Stimulated activated naive CD8-positive, alpha-beta T cell treated with anti-CD3 and anti-CD28 coated beads, Interleukin-15, Interleukin-2, amounts not matched to agents 100 ng/mL and 50 ng/mL, for 24 hours (primary cell): ENCODE measurements at regions not wholly inside any gene's neighbourhood (a gene's known extent, or its start where the extent isn't known, plus 50 kb on each side); places are given as distances from the start of the nearest gene placed in this dataset.
"Not testable (repeated sequence)": the region's sequence is repeated elsewhere in the genome, so short reads cannot be mapped to it uniquely, and the experiment has no call there.

Source experiments
- H3K27ac Mint-ChIP-seq: one replicate; pipeline ENCODE4 v1.8.0; 2021; ENCODE audit warnings: mild to moderate bottlenecking, mixed read lengths
- H3K27me3 Mint-ChIP-seq: one replicate; pipeline ENCODE4 v1.8.0; 2021; ENCODE audit warnings: mixed read lengths
- H3K36me3 Mint-ChIP-seq: one replicate; pipeline ENCODE4 v1.8.0; 2021; ENCODE audit warnings: low read depth, mixed read lengths
- H3K4me1 Mint-ChIP-seq: one replicate; pipeline ENCODE4 v1.8.0; 2021; ENCODE audit warnings: low read depth, mixed read lengths
- H3K4me3 Mint-ChIP-seq: one replicate; pipeline ENCODE4 v1.8.0; 2021; ENCODE audit warnings: mild to moderate bottlenecking, mixed read lengths
- H3K9me3 Mint-ChIP-seq: one replicate; pipeline ENCODE4 v1.8.0; 2021; ENCODE audit warnings: mixed read lengths

DNA sequence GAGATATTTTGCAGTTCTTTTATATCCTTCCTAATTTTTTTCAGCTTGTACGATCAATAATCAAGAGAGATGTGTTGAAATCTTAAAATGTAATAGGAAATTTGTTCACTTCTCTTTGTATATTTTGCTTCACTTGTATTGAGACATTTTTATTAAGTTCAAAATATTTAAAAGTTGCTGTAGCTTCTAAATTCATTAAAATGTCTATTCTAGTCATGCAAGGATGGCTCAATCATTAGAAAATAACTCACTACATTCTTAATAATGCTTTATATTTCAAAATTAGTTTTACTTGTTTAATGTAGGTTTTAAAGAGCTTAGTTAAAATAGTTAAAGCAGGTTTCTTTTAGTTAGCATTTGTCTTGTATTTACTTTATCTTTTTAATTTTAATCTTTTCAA is 308.4 kb downstream of the CYRIA start:
- no peaks in the 10 kb centered on the region for H3K36me3 Mint-ChIP-seq
- H3K27me3 Mint-ChIP-seq: no peaks in the 10 kb centered on the region
- no peak overlapping the region for H3K4me3 Mint-ChIP-seq
- no peaks in the 10 kb centered on the region for H3K4me1 Mint-ChIP-seq
- no peaks in the 10 kb centered on the region for H3K9me3 Mint-ChIP-seq
- no peak overlapping the region for H3K27ac Mint-ChIP-seq

DNA sequence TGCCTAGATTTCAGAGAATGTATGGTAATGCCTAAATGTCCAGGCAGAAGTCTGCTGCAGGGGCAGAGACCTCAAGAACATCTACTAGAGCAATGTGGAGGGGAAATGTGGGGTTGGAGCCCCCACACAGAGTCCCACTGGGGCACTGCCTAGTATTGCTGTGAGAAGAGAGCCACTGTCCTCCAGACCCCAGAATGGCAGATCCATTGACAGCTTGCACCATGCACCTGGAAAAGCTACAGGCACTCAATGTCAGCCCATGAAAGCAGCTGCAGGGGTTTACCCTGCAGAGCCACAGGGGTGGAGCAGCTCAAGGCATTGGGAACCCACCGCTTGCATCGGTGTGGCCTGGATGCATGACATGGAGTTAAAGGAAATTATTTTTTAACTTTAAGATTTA is 314.1 kb downstream of the CYRIA start:
- no peak overlapping the region for H3K4me3 Mint-ChIP-seq
- H3K27ac Mint-ChIP-seq: no peak overlapping the region
- H3K4me1 Mint-ChIP-seq: no peaks in the 10 kb centered on the region
- H3K9me3 Mint-ChIP-seq: peaks cover 4% of the 10 kb centered on the region
- no peaks in the 10 kb centered on the region for H3K27me3 Mint-ChIP-seq
- no peaks in the 10 kb centered on the region for H3K36me3 Mint-ChIP-seq

DNA sequence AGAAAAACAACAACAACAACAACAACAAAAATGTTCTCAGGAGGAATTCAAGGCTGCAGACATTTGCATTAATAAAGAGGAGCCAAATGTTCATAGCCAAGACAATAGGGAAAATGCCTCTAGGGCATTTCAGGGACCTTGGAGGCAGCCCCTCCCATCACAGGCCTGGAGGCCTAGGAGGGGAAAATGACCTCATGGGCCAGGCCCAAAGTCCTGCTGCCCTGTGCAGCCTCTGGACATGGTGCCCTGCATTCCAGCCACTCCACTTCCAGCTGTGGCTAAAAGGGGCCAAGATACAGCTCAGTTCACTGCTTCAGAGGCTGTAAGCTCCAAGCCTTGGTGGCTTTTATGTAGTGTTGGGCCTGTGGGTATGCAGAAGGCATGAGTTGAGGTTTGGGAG is 314.5 kb downstream of the CYRIA start:
- Mint-ChIP-seq H3K36me3 (no peaks in the 10 kb centered on the region), H3K27ac (no peak overlapping the region), H3K4me1 (no peaks in the 10 kb centered on the region)

DNA sequence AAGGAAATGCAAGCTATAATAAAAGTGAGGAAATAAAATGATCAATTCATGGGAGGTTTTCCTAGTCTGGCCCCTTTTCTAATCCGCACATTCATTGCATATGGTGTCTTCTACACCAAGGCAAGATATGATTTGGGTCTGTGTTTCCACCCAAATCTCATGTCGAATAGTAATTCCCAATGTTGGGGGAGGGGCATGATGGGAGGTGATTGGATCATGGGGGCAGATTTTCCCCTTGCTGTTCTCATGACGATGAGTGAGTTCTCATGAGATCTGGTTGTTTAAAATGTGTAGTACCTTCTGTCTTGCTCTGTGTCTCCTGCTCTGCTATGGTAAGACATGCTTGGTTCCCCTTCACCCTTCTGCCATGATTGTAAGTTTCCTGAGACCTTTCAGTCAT is 315.4 kb downstream of the CYRIA start:
- Mint-ChIP-seq H3K9me3 (peaks cover 4% of the 10 kb centered on the region), H3K4me3 (no peak overlapping the region), H3K27ac (no peak overlapping the region), H3K4me1 (no peaks in the 10 kb centered on the region), H3K27me3 (no peaks in the 10 kb centered on the region), H3K36me3 (no peaks in the 10 kb centered on the region)

More for the DNA sequence above, 314.5 kb downstream of the CYRIA start:
- Mint-ChIP-seq H3K9me3 (peaks cover 4% of the 10 kb centered on the region), H3K4me3 (no peak overlapping the region), H3K27me3 (no peaks in the 10 kb centered on the region)

DNA sequence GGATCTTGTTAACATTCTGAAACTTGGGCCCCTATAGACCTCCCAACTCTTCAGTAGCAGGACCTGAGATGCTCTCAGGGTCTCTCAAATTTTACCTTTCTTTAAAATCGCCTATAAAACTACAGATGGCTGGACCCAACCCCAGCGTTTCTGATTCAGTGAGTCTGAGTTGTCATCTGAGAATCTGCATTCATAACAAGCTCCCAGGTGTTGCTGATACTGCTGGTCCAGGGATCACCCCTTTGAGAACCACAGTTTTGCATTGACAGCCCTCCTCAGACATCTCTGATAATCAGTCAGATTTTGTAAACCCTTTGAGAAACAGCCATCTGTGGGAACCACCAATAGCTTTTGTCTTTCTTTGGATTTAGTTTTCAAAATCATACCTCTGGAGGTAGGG is 315.8 kb downstream of the CYRIA start:
- H3K27ac Mint-ChIP-seq: no peak overlapping the region
- H3K36me3 Mint-ChIP-seq: no peaks in the 10 kb centered on the region
- H3K4me3 Mint-ChIP-seq: no peak overlapping the region
- H3K4me1 Mint-ChIP-seq: no peaks in the 10 kb centered on the region
- H3K27me3 Mint-ChIP-seq: no peaks in the 10 kb centered on the region
- H3K9me3 Mint-ChIP-seq: peaks cover 4% of the 10 kb centered on the region

DNA sequence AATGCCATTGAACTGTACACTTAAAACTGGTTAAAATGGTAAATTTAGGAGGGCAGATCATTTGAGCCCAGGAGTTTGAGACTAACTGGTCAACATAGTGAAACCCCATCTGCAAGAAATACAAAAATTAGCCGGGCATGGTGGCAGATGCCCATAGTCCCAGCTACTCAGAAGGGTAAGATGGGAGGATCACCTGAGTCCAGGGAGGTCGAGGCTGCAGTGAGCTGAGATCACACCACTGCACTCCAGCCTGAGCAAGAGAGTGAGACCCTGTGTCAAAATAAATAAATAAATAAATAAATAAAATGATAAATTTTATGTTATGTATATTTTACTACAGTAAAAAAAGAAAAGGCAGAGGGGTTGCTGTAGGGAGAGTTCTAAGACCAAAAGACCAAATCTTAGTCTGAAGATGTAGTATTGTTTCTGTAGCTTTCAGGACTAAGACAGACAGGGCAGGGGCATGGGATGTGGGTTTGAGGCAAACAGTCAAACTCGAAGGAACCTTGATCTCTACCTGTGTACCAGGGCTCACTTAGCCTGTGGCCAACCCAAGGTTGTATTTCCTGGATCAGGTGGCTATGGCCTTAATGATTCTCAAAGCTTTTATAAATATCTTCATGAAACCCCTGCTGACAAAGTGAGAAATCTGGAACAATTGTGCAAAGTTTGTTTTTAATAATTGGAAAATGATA is 316.7 kb downstream of the CYRIA start:
- Mint-ChIP-seq H3K9me3 (peaks cover 4% of the 10 kb centered on the region), H3K4me3 (no peak overlapping the region), H3K27me3 (no peaks in the 10 kb centered on the region), H3K4me1 (no peaks in the 10 kb centered on the region), H3K27ac (no peak overlapping the region), H3K36me3 (no peaks in the 10 kb centered on the region)

DNA sequence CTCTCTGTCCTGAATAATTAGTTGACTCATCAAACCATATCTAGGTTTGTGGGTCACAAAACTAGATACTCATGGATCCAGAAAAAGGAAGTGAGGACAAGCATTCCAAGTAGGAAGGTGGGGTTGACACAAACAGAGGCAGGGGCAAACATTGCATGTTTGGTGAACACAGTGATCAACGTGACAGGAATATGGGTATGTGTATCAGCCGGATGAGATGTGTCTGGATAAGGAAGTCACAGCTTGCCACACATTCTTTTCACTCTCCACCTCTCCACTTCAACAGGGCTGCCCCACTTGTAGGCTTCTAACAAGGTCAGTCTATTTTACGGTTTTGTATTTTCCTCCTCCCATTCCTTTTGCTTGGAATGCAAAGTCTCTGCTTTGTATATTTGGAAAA is 319.0 kb downstream of the CYRIA start:
- H3K4me1 Mint-ChIP-seq: no peaks in the 10 kb centered on the region
- H3K36me3 Mint-ChIP-seq: no peaks in the 10 kb centered on the region
- no peak overlapping the region for H3K4me3 Mint-ChIP-seq
- H3K27me3 Mint-ChIP-seq: no peaks in the 10 kb centered on the region
- peaks cover 5% of the 10 kb centered on the region for H3K9me3 Mint-ChIP-seq
- H3K27ac Mint-ChIP-seq: no peak overlapping the region

DNA sequence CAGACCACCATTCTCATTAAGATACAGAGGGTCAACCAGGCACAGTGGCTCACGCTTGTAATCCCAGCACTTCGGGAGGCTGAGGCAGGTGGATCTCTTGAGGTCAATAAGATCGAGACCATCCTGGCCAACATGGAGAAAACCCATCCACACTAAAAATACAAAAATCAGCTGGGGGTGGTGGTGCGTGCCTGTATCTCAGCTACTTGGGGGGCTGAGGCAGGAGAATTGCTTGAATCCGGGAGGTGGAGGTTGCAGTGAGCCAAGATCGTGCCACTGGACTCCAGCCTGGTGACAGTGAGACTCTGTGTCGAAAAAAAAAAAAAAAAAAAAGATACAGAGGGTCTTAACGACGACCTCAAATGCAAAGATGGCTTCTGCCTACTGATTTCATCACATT is 320.4 kb downstream of the CYRIA start:
- H3K4me1 Mint-ChIP-seq, H3K27me3 Mint-ChIP-seq, H3K27ac Mint-ChIP-seq, H3K36me3 Mint-ChIP-seq, H3K9me3 Mint-ChIP-seq, H3K4me3 Mint-ChIP-seq: not testable (repeated sequence)

DNA sequence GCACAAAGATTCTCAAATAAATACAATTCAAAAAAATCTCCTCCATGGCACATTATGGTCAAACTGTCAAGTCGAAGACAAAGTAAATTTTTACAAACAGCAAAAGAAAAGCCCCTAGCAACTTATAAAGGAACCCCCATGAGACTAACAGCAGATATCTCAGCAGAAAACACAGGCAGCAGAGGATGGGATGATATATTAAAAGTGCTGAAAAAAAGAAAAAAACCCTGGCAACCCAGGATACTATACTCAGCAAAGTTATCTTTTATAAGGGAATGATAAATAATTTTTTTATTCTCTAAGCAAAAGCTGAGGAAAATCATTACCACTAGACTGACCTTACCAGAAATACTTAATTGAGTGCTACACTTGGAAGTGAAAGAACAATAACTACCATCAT is 326.4 kb downstream of the CYRIA start:
- Mint-ChIP-seq H3K27ac (no peak overlapping the region), H3K9me3 (peaks cover 22% of the 10 kb centered on the region), H3K36me3 (no peaks in the 10 kb centered on the region), H3K4me1 (no peaks in the 10 kb centered on the region), H3K27me3 (no peaks in the 10 kb centered on the region), H3K4me3 (no peak overlapping the region)

DNA sequence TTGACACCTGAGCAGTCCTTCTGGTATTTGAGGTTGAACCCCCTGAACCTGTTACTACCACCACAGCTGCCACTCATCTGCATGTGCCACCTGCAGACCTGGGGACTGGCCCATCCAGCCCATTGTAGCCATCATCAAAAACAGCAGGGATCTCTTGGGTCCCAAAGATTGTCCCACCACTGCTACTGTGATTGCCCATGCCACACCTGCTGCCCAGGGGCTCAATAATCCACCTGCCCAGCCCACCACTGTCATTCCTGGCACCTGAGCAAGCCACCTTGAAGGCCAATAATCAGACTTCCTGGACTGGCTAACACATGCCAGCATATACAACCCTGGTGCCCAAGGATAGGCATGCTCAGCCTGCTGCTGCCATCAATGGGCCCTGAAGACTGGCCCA is 327.6 kb downstream of the CYRIA start:
- H3K4me3 Mint-ChIP-seq: no peak overlapping the region
- H3K27me3 Mint-ChIP-seq: no peaks in the 10 kb centered on the region
- no peaks in the 10 kb centered on the region for H3K4me1 Mint-ChIP-seq
- no peaks in the 10 kb centered on the region for H3K36me3 Mint-ChIP-seq
- peaks cover 22% of the 10 kb centered on the region for H3K9me3 Mint-ChIP-seq
- H3K27ac Mint-ChIP-seq: no peak overlapping the region

DNA sequence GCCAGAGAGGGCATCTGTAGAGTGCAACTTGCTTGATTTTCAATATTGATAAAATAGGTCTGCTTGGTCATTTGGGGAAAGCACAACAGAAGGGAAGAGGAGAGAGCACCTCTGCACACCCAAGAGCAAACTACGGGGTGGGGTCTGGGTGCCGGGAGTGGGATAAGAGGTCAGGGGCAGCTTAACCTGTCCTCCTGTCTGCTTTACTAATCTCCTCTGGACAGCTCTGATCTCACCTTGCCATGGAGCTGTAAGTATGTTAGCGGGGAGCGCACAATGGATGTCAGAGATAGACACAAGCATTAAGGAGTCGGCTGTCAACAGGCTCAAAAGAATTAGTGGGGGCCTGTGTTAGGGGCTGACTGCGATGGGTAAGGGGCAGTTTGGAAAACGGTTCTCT is 328.7 kb downstream of the CYRIA start:
- Mint-ChIP-seq H3K27ac (no peak overlapping the region), H3K4me1 (no peaks in the 10 kb centered on the region), H3K9me3 (peaks cover 19% of the 10 kb centered on the region), H3K36me3 (no peaks in the 10 kb centered on the region), H3K4me3 (no peak overlapping the region), H3K27me3 (no peaks in the 10 kb centered on the region)

DNA sequence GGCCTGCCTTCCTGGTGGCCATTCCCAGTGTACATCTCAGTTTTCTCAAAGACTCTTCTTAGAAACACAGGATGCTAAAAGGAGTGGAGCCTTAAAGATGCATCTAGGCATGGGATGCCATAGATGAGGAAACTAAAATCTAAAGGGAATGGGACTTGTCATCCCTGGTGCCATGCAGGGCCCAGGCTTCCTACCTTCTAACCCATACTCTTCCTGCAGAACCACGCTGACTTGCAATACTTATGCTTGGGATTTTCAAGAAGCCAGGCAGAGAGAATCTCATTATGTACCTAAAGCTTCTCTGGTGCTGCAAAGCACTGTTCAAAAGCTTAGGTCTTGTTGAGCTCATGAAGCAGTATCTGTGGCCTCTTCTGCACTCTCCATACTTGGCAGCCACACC is 329.1 kb downstream of the CYRIA start:
- Mint-ChIP-seq H3K27me3 (no peaks in the 10 kb centered on the region), H3K4me1 (no peaks in the 10 kb centered on the region), H3K36me3 (no peaks in the 10 kb centered on the region), H3K27ac (no peak overlapping the region), H3K4me3 (no peak overlapping the region), H3K9me3 (peaks cover 17% of the 10 kb centered on the region)

DNA sequence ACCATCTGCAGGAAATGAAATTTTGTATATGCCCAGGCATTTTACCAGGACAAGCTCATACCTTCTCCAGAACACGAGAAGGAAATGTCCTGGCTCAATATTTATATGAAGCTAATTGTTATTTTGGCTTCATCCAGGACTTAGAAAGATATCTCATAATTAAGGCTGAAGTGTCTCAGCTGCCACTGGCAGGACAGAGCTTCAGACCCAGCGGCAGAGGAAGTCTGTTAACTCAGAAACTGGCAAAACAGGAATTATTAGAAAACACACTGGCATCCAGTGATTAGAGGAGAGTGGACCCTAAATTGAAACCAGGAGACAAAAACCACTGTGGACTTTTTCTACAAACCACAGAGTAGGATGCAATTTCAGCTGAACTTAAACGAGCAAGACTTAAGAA is 329.7 kb downstream of the CYRIA start:
- H3K36me3 Mint-ChIP-seq: no peaks in the 10 kb centered on the region
- H3K4me3 Mint-ChIP-seq: no peak overlapping the region
- H3K9me3 Mint-ChIP-seq: peaks cover 17% of the 10 kb centered on the region
- H3K27ac Mint-ChIP-seq: no peak overlapping the region
- H3K4me1 Mint-ChIP-seq: no peaks in the 10 kb centered on the region
- H3K27me3 Mint-ChIP-seq: no peaks in the 10 kb centered on the region

DNA sequence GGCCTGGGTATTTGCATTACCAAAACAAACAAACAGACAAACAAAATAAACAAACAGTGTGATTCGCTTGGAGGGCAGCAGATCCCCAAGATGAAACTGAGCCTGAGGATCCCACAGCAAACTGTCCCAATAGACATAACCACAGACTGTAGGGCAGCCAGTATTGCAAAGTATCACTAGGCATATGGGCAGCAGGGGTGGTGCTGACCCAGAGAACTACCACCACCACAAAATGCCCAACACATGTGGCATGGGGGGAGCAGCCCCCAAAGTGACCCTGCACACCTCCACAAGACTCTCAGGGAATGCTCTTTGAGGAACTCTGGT is 330.1 kb downstream of the CYRIA start:
- no peaks in the 10 kb centered on the region for H3K36me3 Mint-ChIP-seq
- H3K4me1 Mint-ChIP-seq: no peaks in the 10 kb centered on the region
- H3K27ac Mint-ChIP-seq: no peak overlapping the region
- no peak overlapping the region for H3K4me3 Mint-ChIP-seq
- H3K27me3 Mint-ChIP-seq: no peaks in the 10 kb centered on the region
- H3K9me3 Mint-ChIP-seq: peaks cover 17% of the 10 kb centered on the region

DNA sequence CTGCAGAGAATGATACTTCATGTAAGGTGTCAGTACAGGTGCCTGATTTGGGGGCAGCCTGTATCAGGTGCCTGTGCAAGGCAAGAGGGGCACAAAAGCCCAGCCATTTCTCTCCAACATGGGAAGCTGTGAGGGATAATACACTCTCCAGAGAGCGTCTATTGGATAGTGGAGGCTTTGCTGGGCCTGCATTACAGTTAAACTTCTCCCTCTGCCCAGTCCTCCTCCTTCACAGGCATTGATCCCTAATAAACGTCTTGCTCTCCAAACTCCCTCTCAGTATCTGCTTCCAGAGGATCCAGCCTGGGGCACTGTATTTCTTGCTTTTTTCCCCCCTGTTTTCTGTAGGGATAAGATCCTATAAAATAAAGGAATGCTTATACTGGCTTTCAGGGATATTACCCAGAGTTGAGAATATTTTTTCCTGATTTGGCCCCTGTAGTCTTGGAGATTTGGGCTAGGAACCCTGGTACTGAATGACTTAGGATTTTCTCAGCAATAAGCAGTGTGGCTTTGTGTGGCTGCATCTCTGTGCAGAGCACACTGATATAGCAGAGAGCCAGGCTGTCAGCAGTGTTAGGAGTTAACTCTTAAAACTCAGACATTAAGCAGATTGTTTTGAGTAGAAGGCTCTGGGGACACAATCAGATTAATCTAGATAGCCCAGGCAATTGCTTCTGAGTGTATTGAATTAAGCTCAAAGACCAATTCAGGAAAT is 330.6 kb downstream of the CYRIA start:
- H3K36me3 Mint-ChIP-seq: no peaks in the 10 kb centered on the region
- no peaks in the 10 kb centered on the region for H3K27me3 Mint-ChIP-seq
- no peak overlapping the region for H3K4me3 Mint-ChIP-seq
- H3K9me3 Mint-ChIP-seq: peaks cover 15% of the 10 kb centered on the region
- no peak overlapping the region for H3K27ac Mint-ChIP-seq
- no peaks in the 10 kb centered on the region for H3K4me1 Mint-ChIP-seq

DNA sequence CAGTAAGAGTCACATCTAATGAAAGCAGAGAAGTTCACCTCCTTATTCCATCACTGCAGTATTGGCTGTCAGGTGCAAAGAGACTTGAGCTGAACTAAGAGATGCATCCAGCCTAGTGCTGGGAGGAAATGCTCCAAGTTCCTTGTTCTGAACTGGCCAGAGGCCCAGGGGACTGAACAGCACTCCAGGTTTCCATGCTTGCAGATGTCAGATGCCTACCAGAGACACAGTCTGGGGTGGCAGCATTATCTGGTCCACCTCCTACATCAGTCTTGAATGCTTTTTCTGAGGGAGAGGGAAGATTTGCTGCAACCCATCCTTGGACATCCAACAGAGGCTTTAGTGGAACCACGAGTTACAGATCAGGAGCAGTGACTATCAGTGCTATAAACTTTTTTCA is 331.3 kb downstream of the CYRIA start:
- H3K27ac Mint-ChIP-seq: no peak overlapping the region
- H3K4me1 Mint-ChIP-seq: no peaks in the 10 kb centered on the region
- H3K27me3 Mint-ChIP-seq: no peaks in the 10 kb centered on the region
- H3K9me3 Mint-ChIP-seq: peaks cover 10% of the 10 kb centered on the region
- H3K36me3 Mint-ChIP-seq: no peaks in the 10 kb centered on the region
- no peak overlapping the region for H3K4me3 Mint-ChIP-seq
